ENCODE measurements at regions not wholly inside any gene's neighbourhood (a gene's known extent, or its start where the extent isn't known, plus 50 kb on each side); places are given as distances from the start of the nearest gene placed in this dataset.

GRCh38 chr15:70556779-70557178 lies 206.6 kb downstream of the UACA start:
- no peak for TF ChIP-seq CTCF (IDR thresholded peaks at IDR 0.05; ENCODE audit: low read depth, low read length)
- no peak for DNase-seq (ENCODE audit: low read depth, low spot score)
- in situ Hi-C loops (cut with HindIII; ENCODE audit: low sequenced_read_pairs): no loop called here
- H3K4me3 ChIP-seq (ENCODE audit: low read depth, low read length): no peak overlapping the region

GRCh38 chr15:70556151-70556741 lies 207.1 kb downstream of the UACA start:
- TF ChIP-seq CTCF (IDR thresholded peaks at IDR 0.05; ENCODE audit: low read depth, low read length): no peak
- no peak for DNase-seq (ENCODE audit: low read depth, low spot score)
- H3K4me3 ChIP-seq (ENCODE audit: low read depth, low read length): no peak overlapping the region
- in situ Hi-C loops (cut with HindIII; ENCODE audit: low sequenced_read_pairs): no loop called here

- in situ Hi-C loops (cut with HindIII; ENCODE audit: low sequenced_read_pairs): no loop called here
- no peak for TF ChIP-seq CTCF (IDR thresholded peaks at IDR 0.05; ENCODE audit: low read depth, low read length)
- H3K4me3 ChIP-seq (ENCODE audit: low read depth, low read length): no peak overlapping the region
- DNase-seq (ENCODE audit: low read depth, low spot score): no peak
Measured at GRCh38 chr15:70555713-70556112, 207.6 kb downstream of the UACA start.

- DNase-seq (ENCODE audit: low read depth, low spot score): no peak
- in situ Hi-C loops (cut with HindIII; ENCODE audit: low sequenced_read_pairs): no loop called here
- TF ChIP-seq CTCF (IDR thresholded peaks at IDR 0.05; ENCODE audit: low read depth, low read length): no peak
Measured at GRCh38 chr15:70547846-70548487, 215.4 kb downstream of the UACA start.

GRCh38 chr15:70545526-70545925 lies 217.8 kb downstream of the UACA start:
- DNase-seq (ENCODE audit: low read depth, low spot score): no peak

More at GRCh38 chr15:70547846-70548487, 215.4 kb downstream of the UACA start:
- no peak overlapping the region for H3K4me3 ChIP-seq (ENCODE audit: low read depth, low read length)

GRCh38 chr15:70541511-70541910 lies 221.8 kb downstream of the UACA start:
- no peak for DNase-seq (ENCODE audit: low read depth, low spot score)
- no peak overlapping the region for H3K4me3 ChIP-seq (ENCODE audit: low read depth, low read length)
- in situ Hi-C loops (cut with HindIII; ENCODE audit: low sequenced_read_pairs): no loop called here
- TF ChIP-seq CTCF (IDR thresholded peaks at IDR 0.05; ENCODE audit: low read depth, low read length): no peak

More at GRCh38 chr15:70545526-70545925, 217.8 kb downstream of the UACA start:
- TF ChIP-seq CTCF (IDR thresholded peaks at IDR 0.05; ENCODE audit: low read depth, low read length): no peak
- no peak overlapping the region for H3K4me3 ChIP-seq (ENCODE audit: low read depth, low read length)
- in situ Hi-C loops (cut with HindIII; ENCODE audit: low sequenced_read_pairs): no loop called here
